Calu3 (cell line): ENCODE measurements at regions not wholly inside any gene's neighbourhood (a gene's known extent, or its start where the extent isn't known, plus 50 kb on each side); places are given as distances from the start of the nearest gene placed in this dataset.

Experiments used
- BruUV-seq: library from RNA; stranded (reverse); fragments of 400-500 nt; replicated peaks from 2 replicates; lab custom pipeline; 2021; lab: Mats Ljungman, UMichigan
- CTCF ChIA-PET: fragments of 300-600 bp; sonication (Branson Sonifier 250); formaldehyde crosslinking; loops from one replicate; lab custom pipeline; 2022; ENCODE audit warnings: antibody characterized with exemption; lab: Charles Lee
- DNase-seq: peaks from one replicate; pipeline ENCODE4 v3.0.0; 2022
- H3K27ac Mint-ChIP-seq: one replicate; pipeline ENCODE4 v1.8.0; 2022; ENCODE audit warnings: mixed read lengths; ENCODE audit not compliant: unreplicated experiment
- H3K27me3 Mint-ChIP-seq: one replicate; pipeline ENCODE4 v1.8.0; 2022; ENCODE audit warnings: mixed read lengths; ENCODE audit not compliant: unreplicated experiment
- H3K36me3 Mint-ChIP-seq: one replicate; pipeline ENCODE4 v1.8.0; 2022; ENCODE audit warnings: mild to moderate bottlenecking, moderate library complexity, mixed read lengths; ENCODE audit not compliant: insufficient read depth, unreplicated experiment
- H3K4me1 Mint-ChIP-seq: one replicate; pipeline ENCODE4 v1.8.0; 2022; ENCODE audit warnings: mild to moderate bottlenecking, low read depth, mixed read lengths; ENCODE audit not compliant: unreplicated experiment
- H3K4me3 Mint-ChIP-seq: one replicate; pipeline ENCODE4 v1.8.0; 2022; ENCODE audit warnings: mild to moderate bottlenecking, low read depth, moderate library complexity, mixed read lengths; ENCODE audit not compliant: unreplicated experiment
- H3K9me3 Mint-ChIP-seq: one replicate; pipeline ENCODE4 v1.8.0; 2022; ENCODE audit warnings: low read depth, mixed read lengths; ENCODE audit not compliant: unreplicated experiment
- CTCF ChIP-seq: fragments of 200-600 bp; IDR thresholded peaks from one replicate; pipeline ENCODE4 v1.8.0; 2022; ENCODE audit warnings: antibody characterized with exemption; ENCODE audit not compliant: unreplicated experiment
- intact Hi-C: fragments of 100-400 bp; cut with micrococcal nuclease; formaldehyde crosslinking; loops from one replicate; pipeline ENCODE4 v1.10.0; 2022; ENCODE audit not compliant: unreplicated experiment

DNA sequence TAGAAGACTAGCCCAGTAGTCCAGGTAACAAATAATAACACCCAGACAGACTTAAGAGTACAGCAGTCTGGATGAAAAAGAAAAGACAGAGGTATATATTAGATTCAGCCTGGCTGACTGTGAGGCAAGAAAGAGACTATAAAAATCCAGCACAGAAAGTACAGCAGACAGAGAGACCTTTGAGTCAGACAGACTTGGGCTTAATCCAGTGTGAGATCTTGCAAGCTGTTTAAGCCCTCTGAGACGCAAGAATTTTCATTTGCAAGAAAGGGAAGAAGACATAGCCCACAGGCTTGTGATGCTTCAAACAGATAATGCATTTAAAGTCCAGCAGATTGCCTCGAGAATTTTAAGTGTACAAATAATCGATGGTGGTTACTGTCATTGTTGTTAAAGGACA is 471.4 kb downstream of the LIG4 start:
- Mint-ChIP-seq H3K27me3 (no peaks in the 10 kb centered on the region), H3K36me3 (no peaks in the 10 kb centered on the region), H3K4me3 (no peak overlapping the region), H3K9me3 (no peaks in the 10 kb centered on the region), H3K27ac (no peak overlapping the region), H3K4me1 (no peaks in the 10 kb centered on the region)
- CTCF ChIA-PET = no interaction called here
- no TSS peak for BruUV-seq
- DNase-seq = no peak
- intact Hi-C loops = loop anchor here (10.0 kb wide), 1 partner anchor 121 kb away; a partner anchor contains a TSS
- no peak for TF ChIP-seq CTCF

DNA sequence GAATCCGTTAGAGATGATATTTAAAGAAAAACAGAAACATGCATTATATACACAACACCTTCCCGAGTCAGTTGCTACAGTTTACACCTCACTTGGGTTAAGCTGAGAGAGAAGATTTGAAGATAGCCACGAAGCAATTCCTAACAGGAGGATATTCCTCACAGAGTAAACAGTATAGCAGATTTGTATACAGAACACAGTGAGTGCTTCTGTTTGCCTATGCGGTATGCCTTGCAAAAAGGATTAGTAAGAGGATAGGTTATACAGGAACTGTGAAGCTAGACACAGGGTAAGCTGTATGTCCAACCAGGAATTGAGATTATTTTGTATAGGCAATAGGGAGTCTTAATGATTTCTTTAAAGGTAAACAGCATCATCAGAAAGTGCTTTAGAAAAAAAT is 471.8 kb downstream of the LIG4 start:
- H3K36me3 Mint-ChIP-seq = no peaks in the 10 kb centered on the region
- H3K4me1 Mint-ChIP-seq = no peaks in the 10 kb centered on the region
- no peak for DNase-seq
- no peak overlapping the region for H3K27ac Mint-ChIP-seq
- no peak overlapping the region for H3K4me3 Mint-ChIP-seq
- H3K9me3 Mint-ChIP-seq = no peaks in the 10 kb centered on the region
- no TSS peak for BruUV-seq
- intact Hi-C loops = loop anchor here (10.0 kb wide), 1 partner anchor 121 kb away; a partner anchor contains a TSS
- CTCF ChIA-PET = no interaction called here
- no peaks in the 10 kb centered on the region for H3K27me3 Mint-ChIP-seq
- TF ChIP-seq CTCF = no peak

GRCh38 chr13:107743100-107743499 is 472.2 kb downstream of the LIG4 start:
- no peaks in the 10 kb centered on the region for H3K4me1 Mint-ChIP-seq
- no peak overlapping the region for H3K27ac Mint-ChIP-seq
- no peaks in the 10 kb centered on the region for H3K36me3 Mint-ChIP-seq
- no peak for DNase-seq
- no TSS peak for BruUV-seq
- H3K4me3 Mint-ChIP-seq = no peak overlapping the region
- no peaks in the 10 kb centered on the region for H3K27me3 Mint-ChIP-seq
- intact Hi-C loops = loop anchor here (10.0 kb wide), 1 partner anchor 122 kb away; a partner anchor contains a TSS
- TF ChIP-seq CTCF = no peak
- CTCF ChIA-PET = no interaction called here
- no peaks in the 10 kb centered on the region for H3K9me3 Mint-ChIP-seq

GRCh38 chr13:107742544-107742943 is 472.8 kb downstream of the LIG4 start:
- no peak overlapping the region for H3K4me3 Mint-ChIP-seq
- no peak overlapping the region for H3K27ac Mint-ChIP-seq
- CTCF ChIA-PET = no interaction called here
- H3K9me3 Mint-ChIP-seq = no peaks in the 10 kb centered on the region
- intact Hi-C loops = loop anchor here (10.0 kb wide), 1 partner anchor 122 kb away; a partner anchor contains a TSS
- no peaks in the 10 kb centered on the region for H3K4me1 Mint-ChIP-seq
- BruUV-seq = no TSS peak
- no peaks in the 10 kb centered on the region for H3K36me3 Mint-ChIP-seq
- H3K27me3 Mint-ChIP-seq = no peaks in the 10 kb centered on the region
- no peak for TF ChIP-seq CTCF
- no peak for DNase-seq
